HG03571 (cell line): ENCODE measurements at regions not wholly inside any gene's neighbourhood (a gene's known extent, or its start where the extent isn't known, plus 50 kb on each side); places are given as distances from the start of the nearest gene placed in this dataset.

ENCODE experiments used
- ATAC-seq: cut with Tn5 transposase; IDR thresholded peaks from one replicate; pipeline ENCODE4 v1.9.1; 2021; ENCODE audit not compliant: unreplicated experiment

GRCh38 chr3:161989012-161989411 lies 492.4 kb downstream of the OTOL1 start:
- ATAC-seq = no peak

GRCh38 chr3:161990036-161990435 lies 493.4 kb downstream of the OTOL1 start:
- no peak for ATAC-seq

GRCh38 chr3:161991901-161992540 lies 495.4 kb downstream of the OTOL1 start:
- no peak for ATAC-seq

- ATAC-seq = no peak
These were observed 503.2 kb downstream of the OTOL1 start for GRCh38 chr3:161999846-162000245.

- ATAC-seq = no peak
These were observed 511.1 kb downstream of the OTOL1 start for GRCh38 chr3:162007722-162008121.

GRCh38 chr3:162012633-162013032 lies 516.0 kb downstream of the OTOL1 start:
- ATAC-seq = no peak

GRCh38 chr3:162014284-162014683 lies 517.7 kb downstream of the OTOL1 start:
- no peak for ATAC-seq

GRCh38 chr3:162015856-162016255 lies 519.2 kb downstream of the OTOL1 start:
- ATAC-seq = no peak

- no peak for ATAC-seq
These were observed 523.2 kb downstream of the OTOL1 start for GRCh38 chr3:162019817-162020216.

GRCh38 chr3:162021206-162021605 lies 524.6 kb downstream of the OTOL1 start:
- no peak for ATAC-seq

GRCh38 chr3:162022911-162023310 lies 526.3 kb downstream of the OTOL1 start:
- ATAC-seq = no peak

GRCh38 chr3:162029736-162030135 lies 533.1 kb downstream of the OTOL1 start:
- no peak for ATAC-seq

GRCh38 chr3:162034368-162034767 lies 537.8 kb downstream of the OTOL1 start:
- no peak for ATAC-seq

- no peak for ATAC-seq
These were observed 545.0 kb downstream of the OTOL1 start for GRCh38 chr3:162041622-162042021.

- no peak for ATAC-seq
These were observed 556.0 kb downstream of the OTOL1 start for GRCh38 chr3:162052636-162053035.

GRCh38 chr3:162072656-162073164 lies 576.1 kb downstream of the OTOL1 start:
- no peak for ATAC-seq

GRCh38 chr3:162073422-162073975 lies 576.9 kb downstream of the OTOL1 start:
- ATAC-seq = no peak

- ATAC-seq = no peak
These were observed 580.5 kb downstream of the OTOL1 start for GRCh38 chr3:162077108-162077507.

GRCh38 chr3:162082516-162082915 lies 585.9 kb downstream of the OTOL1 start:
- ATAC-seq = no peak

GRCh38 chr3:162087361-162087760 lies 590.8 kb downstream of the OTOL1 start:
- ATAC-seq = no peak

- no peak for ATAC-seq
These were observed 596.1 kb downstream of the OTOL1 start for GRCh38 chr3:162092751-162093150.

- ATAC-seq = no peak
These were observed 597.7 kb downstream of the OTOL1 start for GRCh38 chr3:162094301-162094700.

- ATAC-seq = no peak
These were observed 600.3 kb downstream of the OTOL1 start for GRCh38 chr3:162096874-162097273.
